ENCODE measurements at regions not wholly inside any gene's neighbourhood (a gene's known extent, or its start where the extent isn't known, plus 50 kb on each side); places are given as distances from the start of the nearest gene placed in this dataset.

- Histone ChIP-seq H3K4me2 (ENCODE audit: low read depth, low read length) (no peak overlapping the region), H3K9me3 (ENCODE audit: control insufficient read depth, insufficient read depth, low read length) (peaks cover 7% of the 10 kb centered on the region; the same call in 1 of the 2 replicates), H4K91ac (ENCODE audit: insufficient read depth, low read depth, low read length) (no peak overlapping the region), H4K5ac (ENCODE audit: low read depth, low read length) (no peak overlapping the region), H3K23ac (ENCODE audit: low read depth, low read length) (no peak overlapping the region), H4K8ac (ENCODE audit: low read depth in 2 of 2, low read length in 2 of 2) (no peak overlapping the region), H3K4me3 (ENCODE audit: insufficient read depth, low read depth, low read length) (no peak overlapping the region), H2BK20ac (ENCODE audit: low read depth, low read length) (no peak overlapping the region), H3K27me3 (ENCODE audit: control insufficient read depth, insufficient read depth, low read length) (no peaks in the 10 kb centered on the region), H2AK9ac (replicated peaks; ENCODE audit: low read depth, low read length, poor library complexity) (no peak overlapping the region), H2BK15ac (ENCODE audit: low read depth, low read length) (no peak overlapping the region), H4K20me1 (ENCODE audit: insufficient read depth, low read length) (no peaks in the 10 kb centered on the region), H3K4ac (ENCODE audit: low read depth, low read length) (no peak overlapping the region), H3K79me1 (ENCODE audit: low read depth in 1 of 2, low read length in 2 of 2) (no peaks in the 10 kb centered on the region), H3K9ac (ENCODE audit: low read depth, low read length) (no peak overlapping the region), H3K4me1 (ENCODE audit: control insufficient read depth, insufficient read depth, low read length) (no peaks in the 10 kb centered on the region), H3K56ac (ENCODE audit: extremely low read depth, insufficient read depth, low read length) (no peak overlapping the region), H3K14ac (replicated peaks; ENCODE audit: low read depth, low read length) (no peak overlapping the region), H3K9me1 (ENCODE audit: insufficient read depth, low read length) (no peaks in the 10 kb centered on the region), H3K18ac (ENCODE audit: low read depth, low read length) (no peak overlapping the region), H2BK120ac (ENCODE audit: low read depth, low read length) (no peak overlapping the region), H3K36me3 (ENCODE audit: control insufficient read depth, insufficient read depth, low read length) (no peaks in the 10 kb centered on the region), H3K27ac (ENCODE audit: insufficient read depth, low read length) (no peak overlapping the region), H2AFZ (replicated peaks; ENCODE audit: low read length, poor library complexity) (no peak overlapping the region), H2AK5ac (ENCODE audit: low read depth, low read length) (no peak overlapping the region), H2BK5ac (ENCODE audit: low read depth, low read length, poor library complexity, severe bottlenecking) (no peak overlapping the region)
- dilution Hi-C loops (cut with HindIII; ENCODE audit: low sequenced_read_pairs, unreplicated experiment) (no loop called here), intact Hi-C loops (cut with micrococcal nuclease) (no loop called here), in situ Hi-C loops (cut with MboI; ENCODE audit: low sequenced_read_pairs) (no loop called here)
- CTCF ChIA-PET, result no interaction called here
- DNase-seq (no peak), ATAC-seq (ENCODE audit: low read depth) (no peak)
- TF ChIP-seq RFX5 (IDR thresholded peaks at IDR 0.05; ENCODE audit: low read depth, low read length) (no peak), BHLHE40 (IDR thresholded peaks at IDR 0.05; ENCODE audit: low read depth, low read length) (no peak), USF2 (IDR thresholded peaks at IDR 0.05; ENCODE audit: low read depth, low read length) (no peak), CEBPB (IDR thresholded peaks at IDR 0.05; ENCODE audit: low read depth, low read length) (no peak), CHD1 (IDR thresholded peaks at IDR 0.05; ENCODE audit: low read depth, low read length) (no peak), RAD21 (IDR thresholded peaks at IDR 0.05; ENCODE audit: low read length) (no peak)
- BruUV-seq (replicated peaks), result no TSS peak
- POLR2A ChIA-PET (ENCODE audit: unreplicated experiment), result no interaction called here
These were observed 313.3 kb upstream of the SP8 start for GRCh38 chr7:21099955-21100354.
